Endothelial cell of umbilical vein (primary cell): ENCODE measurements at regions not wholly inside any gene's neighbourhood (a gene's known extent, or its start where the extent isn't known, plus 50 kb on each side); places are given as distances from the start of the nearest gene placed in this dataset.

Experiments
- BruUV-seq: library from RNA; stranded (reverse); fragments of 400-500 nt; replicated peaks from 2 replicates; lab custom pipeline; 2021; lab: Mats Ljungman, UMichigan
- CTCF ChIA-PET: fragments of 300-600, 350-600 bp; sonication (Branson Sonifier 250); formaldehyde crosslinking; loops from one replicate; lab custom pipeline; 2021; ENCODE audit warnings: antibody characterized with exemption, inconsistent platforms; lab: Charles Lee
- POLR2A ChIA-PET: fragments of 300-600, 350-600 bp; sonication (Branson Sonifier 250); formaldehyde crosslinking; loops from one replicate; lab custom pipeline; 2021; ENCODE audit warnings: antibody characterized with exemption, inconsistent platforms; lab: Charles Lee
- DNase-seq: peaks from one replicate; pipeline ENCODE4 v3.0.0-alpha.2; 2011; ENCODE audit warnings: low read depth, low spot score
- FAIRE-seq: peaks from 2 replicates; lab custom pipeline; 2011; peaks lifted over from hg19 to GRCh38; lab: Jason Lieb, UNC
- H2AFZ ChIP-seq: 2 replicates; pipeline ENCODE4 v1.6.0; 2012; ENCODE audit warnings: low read depth, low read length, control low read depth, inconsistent platforms
- H3K27ac ChIP-seq: 2 replicates; pipeline ENCODE4 v1.5.1; 2011; ENCODE audit warnings: low read depth, mild to moderate bottlenecking, control low read depth, low read length, moderate library complexity; ENCODE audit not compliant: insufficient read depth
- H3K27me3 ChIP-seq, 2 experiments: 2 replicates each; pipeline versions ENCODE4 v1.6.0 to v1.6.1; 2011; ENCODE audit warnings: low read length in 2 of 2, mixed read lengths in 1 of 2; ENCODE audit not compliant: control insufficient read depth in 2 of 2, insufficient read depth in 2 of 2
- H3K36me3 ChIP-seq, 2 experiments: 2 replicates in 1 of 2; 3 replicates in 1 of 2; pipeline ENCODE4 v1.5.1; 2011; ENCODE audit warnings: low read length in 2 of 2, mild to moderate bottlenecking in 1 of 2, moderate library complexity in 1 of 2; ENCODE audit not compliant: control insufficient read depth in 2 of 2, insufficient read depth in 2 of 2; ENCODE audit errors: extremely low read depth in 1 of 2
- H3K4me1 ChIP-seq: 3 replicates; pipeline ENCODE4 v1.5.1; 2011; ENCODE audit warnings: mild to moderate bottlenecking, low read length; ENCODE audit not compliant: control insufficient read depth, insufficient read depth; ENCODE audit errors: extremely low read depth
- H3K4me2 ChIP-seq: 2 replicates; pipeline ENCODE4 v1.6.1; 2011; ENCODE audit warnings: low read length, control low read depth, mixed read lengths; ENCODE audit not compliant: insufficient read depth
- H3K4me3 ChIP-seq, 3 experiments: fragments of 200-600 bp in 1 of 3; sonication (generic), shearing (Covaris generic) in 1 of 3; replicated peaks in 1 of 3; 2 replicates each; pipeline ENCODE4 v1.5.1; 2011 to 2016; ENCODE audit warnings: control low read depth in 3 of 3, low read length in 3 of 3, mild to moderate bottlenecking in 2 of 3, inconsistent platforms in 1 of 3, low read depth in 1 of 3, moderate library complexity in 1 of 3; ENCODE audit not compliant: insufficient read depth in 1 of 3
- H3K79me2 ChIP-seq: 2 replicates; pipeline ENCODE4 v1.6.0; 2012; ENCODE audit warnings: low read length, inconsistent platforms; ENCODE audit not compliant: control insufficient read depth, insufficient read depth
- H3K9ac ChIP-seq: replicated peaks from 2 replicates; pipeline ENCODE3; 2011; ENCODE audit warnings: low read length, control low read depth; ENCODE audit not compliant: insufficient read depth; ENCODE audit errors: extremely low read depth
- H3K9me1 ChIP-seq: replicated peaks from 3 replicates; pipeline ENCODE4 v1.6.0; 2011; ENCODE audit warnings: mild to moderate bottlenecking, low read length; ENCODE audit not compliant: control insufficient read depth, insufficient read depth; ENCODE audit errors: extremely low read depth
- H3K9me3 ChIP-seq: replicated peaks from 2 replicates; pipeline ENCODE4 v1.5.1; 2012; ENCODE audit warnings: low read length, inconsistent platforms; ENCODE audit not compliant: control insufficient read depth, insufficient read depth
- H4K20me1 ChIP-seq: replicated peaks from 2 replicates; pipeline ENCODE3; 2011; ENCODE audit warnings: mild to moderate bottlenecking, low read length; ENCODE audit not compliant: control insufficient read depth, insufficient read depth; ENCODE audit errors: extremely low read depth
- CTCF ChIP-seq, 2 donors: IDR thresholded peaks; 1 replicate in 1 of 2; 2 replicates in 1 of 2; pipeline ENCODE4 v1.5.1; 2011; ENCODE audit warnings: low read length in 2 of 2, mild to moderate bottlenecking in 2 of 2, moderate library complexity in 2 of 2, control low read depth in 1 of 2, inconsistent platforms in 1 of 2, low read depth in 1 of 2; ENCODE audit not compliant: insufficient read depth in 1 of 2; ENCODE audit errors: extremely low read depth in 1 of 2
- EZH2 ChIP-seq: IDR thresholded peaks from 2 replicates; pipeline ENCODE4 v1.6.1; 2012; ENCODE audit warnings: borderline replicate concordance, low read depth, mild to moderate bottlenecking, moderate library complexity, low read length, inconsistent platforms; ENCODE audit not compliant: severe bottlenecking
- GATA2 ChIP-seq: IDR thresholded peaks from 2 replicates; pipeline ENCODE4 v1.7.0; 2011; ENCODE audit warnings: low read depth, mild to moderate bottlenecking, moderate library complexity, mixed read lengths, low read length; ENCODE audit not compliant: insufficient read length, insufficient read depth
- MYC ChIP-seq: IDR thresholded peaks from one replicate; pipeline ENCODE4 v1.6.1; 2011; ENCODE audit warnings: mild to moderate bottlenecking, low read depth, low read length
- POLR2A ChIP-seq: IDR thresholded peaks from 2 replicates; pipeline ENCODE4 v1.6.1; 2012; ENCODE audit warnings: low read depth, mild to moderate bottlenecking, control low read depth, low read length
- POLR2AphosphoS5 ChIP-seq: IDR thresholded peaks from 2 replicates; pipeline ENCODE4 v1.6.1; 2012; ENCODE audit warnings: low read depth, mild to moderate bottlenecking, control low read depth, low read length, moderate library complexity; ENCODE audit not compliant: insufficient read depth
- dilution Hi-C: fragments of 300-500 bp; cut with MboI; formaldehyde crosslinking; loops from one replicate; pipeline ENCODE4 v1.15.0; 2019; ENCODE audit warnings: low sequenced_read_pairs; ENCODE audit not compliant: extremely low pct_ligation_motif_present
- intact Hi-C: fragments of 100-400 bp; cut with micrococcal nuclease; formaldehyde crosslinking; loops from one replicate; pipeline ENCODE4 v1.10.0; 2022

- H3K9me1 ChIP-seq: no peaks in the 10 kb centered on the region
- TF ChIP-seq EZH2 (no peak), POLR2AphosphoS5 (no peak), MYC (no peak), GATA2 (no peak), POLR2A (no peak)
- no TSS peak for BruUV-seq
- no peak overlapping the region for H3K4me3 ChIP-seq
- peaks cover 5 to 7% of the 10 kb centered on the region in 2 experiments for H3K27me3 ChIP-seq
- intact Hi-C loops: no loop called here
- H3K4me2 ChIP-seq: no peak overlapping the region
- dilution Hi-C loops: no loop called here
- H3K4me1 ChIP-seq: no peaks in the 10 kb centered on the region
- FAIRE-seq (no peak), DNase-seq (no peak)
- no peak overlapping the region for H2AFZ ChIP-seq
- H3K9ac ChIP-seq: no peak overlapping the region
- no peaks in the 10 kb centered on the region for H3K9me3 ChIP-seq
- ChIA-PET CTCF (no interaction called here), POLR2A (no interaction called here)
- H3K27ac ChIP-seq: no peak overlapping the region
- H3K79me2 ChIP-seq: no peaks in the 10 kb centered on the region
- no peaks in the 10 kb centered on the region for H4K20me1 ChIP-seq
- H3K36me3 ChIP-seq: no peaks in the 10 kb centered on the region
These were observed 87.5 kb upstream of the CLMP start for GRCh38 chr11:123282597-123282996.

GRCh38 chr11:123273616-123274015 lies 78.6 kb upstream of the CLMP start:
- Histone ChIP-seq H3K36me3 (no peaks in the 10 kb centered on the region), H3K9me3 (no peaks in the 10 kb centered on the region), H3K9ac (no peak overlapping the region), H3K27me3 (no peaks in the 10 kb centered on the region), H3K79me2 (no peaks in the 10 kb centered on the region), H3K4me3 (no peak overlapping the region), H3K27ac (no peak overlapping the region), H3K9me1 (no peaks in the 10 kb centered on the region), H4K20me1 (no peaks in the 10 kb centered on the region), H3K4me1 (no peaks in the 10 kb centered on the region), H3K4me2 (no peak overlapping the region), H2AFZ (no peak overlapping the region)
- no peak for TF ChIP-seq CTCF (IDR thresholded peaks at IDR 0.05; ENCODE audit: extremely low read depth in 1 of 2, insufficient read depth in 1 of 2, low read depth in 1 of 2, low read length in 2 of 2)
- intact Hi-C loops (no loop called here), dilution Hi-C loops (loop anchor here (25.0 kb wide), 1 partner anchor 161 kb away; no protein-coding TSS in a partner anchor)
- no peak for DNase-seq
- CTCF ChIA-PET: interaction anchor here (1.9 to 3.7 kb wide), 2 partner anchors 11 to 26 kb away, joined by 5 to 29 read pairs; no protein-coding TSS in a partner anchor
- POLR2A ChIA-PET: no interaction called here
- BruUV-seq: no TSS peak
- no peak for FAIRE-seq
